HG03457 (cell line): ENCODE measurements at regions not wholly inside any gene's neighbourhood (a gene's known extent, or its start where the extent isn't known, plus 50 kb on each side); places are given as distances from the start of the nearest gene placed in this dataset.
A peak's percentile ranks its signal among the peaks of the same experiment; 100 is the strongest.

Experiments used
- ATAC-seq: cut with Tn5 transposase; IDR thresholded peaks from one replicate; pipeline ENCODE4 v1.9.1; 2021; ENCODE audit warnings: moderate number of reproducible peaks; ENCODE audit not compliant: unreplicated experiment

DNA sequence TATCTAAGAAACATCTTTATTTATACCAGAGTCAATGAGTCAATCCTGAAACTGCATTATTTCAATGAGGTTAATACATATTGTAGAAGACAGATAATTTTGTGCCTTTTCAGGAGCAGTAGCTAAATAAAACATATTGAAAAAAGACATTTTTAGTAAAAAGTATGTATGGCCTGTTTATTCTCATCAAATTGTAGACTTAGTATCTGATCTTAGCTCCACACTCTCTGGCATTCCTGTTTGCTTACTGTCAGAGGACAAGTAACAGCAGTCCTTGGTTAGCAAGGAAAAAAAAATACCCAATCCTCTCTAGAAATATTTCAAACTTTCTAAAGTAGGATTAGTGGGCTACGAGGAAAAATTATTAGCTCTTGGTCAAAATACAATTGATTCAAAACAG, 50.5 kb upstream of the GUCY1A1 start:
- no peak for ATAC-seq

DNA sequence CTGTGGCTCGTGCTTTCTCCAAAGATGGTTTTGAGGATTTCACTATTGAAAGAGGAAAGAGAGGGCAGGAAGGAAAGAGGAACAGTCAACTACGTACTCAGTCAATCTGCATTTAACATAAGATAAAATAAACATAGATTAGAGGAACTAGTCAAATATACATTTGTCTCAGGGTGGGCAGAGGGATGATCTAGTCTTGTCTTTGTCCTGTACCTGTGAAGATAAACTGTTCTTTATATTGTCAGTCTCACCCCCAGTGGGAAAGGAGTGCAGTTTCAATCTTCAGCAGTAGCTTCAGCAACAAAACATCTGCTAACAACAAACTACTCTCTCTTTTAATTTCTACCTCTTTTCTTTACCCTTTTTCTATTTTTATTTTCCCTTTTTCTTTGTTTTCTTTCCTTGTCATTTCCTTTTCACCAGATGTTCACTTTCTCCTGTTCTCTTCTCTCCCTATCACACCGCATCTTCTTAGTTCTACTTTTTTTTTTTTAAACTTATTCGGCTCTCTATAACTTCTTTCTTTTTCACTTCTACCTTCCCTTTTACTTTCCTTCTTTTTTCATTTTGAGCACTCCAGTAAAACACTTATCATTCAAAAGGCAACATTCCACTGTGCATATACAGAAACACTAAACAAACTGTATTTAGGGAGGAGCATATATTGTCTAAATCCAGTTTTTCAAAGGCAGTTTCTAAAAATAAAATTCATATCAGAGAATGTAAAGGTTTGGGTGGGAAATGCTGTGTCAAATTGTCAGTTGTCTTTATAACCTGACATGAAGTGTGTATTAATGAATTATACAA, 51.4 kb upstream of the GUCY1A1 start:
- no peak for ATAC-seq

DNA sequence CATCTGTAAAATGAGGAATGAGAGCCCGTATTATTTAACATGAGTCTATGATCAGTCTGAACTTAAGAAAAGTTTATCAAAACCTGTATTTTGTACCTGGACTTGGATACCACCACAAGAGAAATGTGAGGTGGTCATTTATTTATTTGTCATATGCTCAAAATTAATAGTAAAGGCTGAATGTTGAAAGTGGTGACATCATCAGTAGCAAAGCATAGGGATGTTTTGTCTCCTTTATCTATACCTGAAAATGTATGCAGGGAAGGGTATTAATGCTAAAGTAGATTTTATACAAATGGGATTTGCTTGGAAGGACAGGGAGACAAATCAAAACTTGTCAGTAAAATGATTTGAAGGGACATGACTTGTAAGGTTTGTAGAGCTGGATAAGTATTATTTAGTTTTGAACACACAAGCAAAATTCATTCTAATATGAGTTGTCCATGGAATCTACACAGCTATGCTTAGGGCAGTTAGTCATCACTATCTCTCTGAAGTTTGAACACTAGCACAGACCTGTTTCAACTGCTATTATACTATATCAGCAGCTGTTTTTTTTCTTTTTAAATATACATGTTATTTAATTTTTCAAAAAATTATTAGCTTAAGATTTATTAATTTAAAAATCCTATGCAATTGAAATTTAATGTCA, 52.4 kb upstream of the GUCY1A1 start:
- no peak for ATAC-seq

DNA sequence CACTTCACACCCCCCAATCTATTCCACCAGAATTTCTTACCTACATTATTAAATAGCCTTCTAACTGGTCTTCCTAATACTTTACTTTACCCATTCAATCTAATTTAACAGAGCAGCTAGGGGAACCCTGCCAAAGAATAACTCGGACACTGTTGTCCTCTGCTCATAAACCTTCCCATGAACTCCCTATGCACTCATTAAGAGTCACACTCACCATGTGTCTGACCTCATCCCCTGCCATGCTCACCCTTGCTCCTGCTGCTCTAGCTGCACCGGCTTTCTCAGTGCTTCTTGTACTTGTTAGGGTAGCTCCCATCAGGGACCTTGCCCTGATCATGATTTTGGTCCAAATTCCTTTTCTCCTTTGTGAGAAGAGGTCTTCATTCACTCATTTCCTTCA, 54.6 kb upstream of the GUCY1A1 start:
- no peak for ATAC-seq

DNA sequence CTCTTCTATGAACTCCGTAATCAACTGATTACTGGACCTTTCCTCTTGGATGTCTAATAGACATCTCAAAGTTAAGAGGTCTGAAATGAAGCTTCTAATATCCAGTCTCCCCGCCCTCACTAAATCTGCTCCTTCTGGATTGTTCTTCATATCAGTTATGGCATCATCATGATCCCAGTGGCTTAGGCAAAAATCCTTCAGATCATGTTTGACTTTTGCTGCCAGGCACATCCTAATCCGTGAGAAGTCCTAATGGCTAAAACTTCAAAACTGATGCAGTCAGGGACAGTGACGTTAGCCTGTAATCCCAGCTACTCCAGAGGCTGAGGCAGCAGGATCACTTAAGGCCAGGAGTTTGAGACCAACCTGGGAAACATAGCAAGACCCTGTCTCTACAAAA, 55.1 kb upstream of the GUCY1A1 start:
- ATAC-seq = no peak

DNA sequence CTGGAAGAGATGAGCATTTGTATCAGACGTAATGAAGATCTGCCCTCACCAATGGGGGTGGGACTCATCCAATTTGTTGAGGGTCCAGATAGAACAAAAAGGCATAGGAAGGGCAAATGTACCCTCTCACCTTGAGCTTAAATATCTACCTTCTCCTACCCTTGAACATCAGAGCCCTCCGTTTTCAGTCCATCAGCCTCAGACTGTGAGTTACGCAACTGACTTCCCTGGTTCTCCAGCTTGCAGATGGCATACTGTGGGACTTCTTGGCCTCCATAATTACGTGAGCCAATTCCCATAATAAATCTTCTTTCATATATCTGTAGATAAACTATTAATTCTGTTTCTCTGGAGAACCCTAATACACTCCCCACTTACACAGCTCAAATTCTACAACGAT, 56.5 kb upstream of the GUCY1A1 start:
- no peak for ATAC-seq

DNA sequence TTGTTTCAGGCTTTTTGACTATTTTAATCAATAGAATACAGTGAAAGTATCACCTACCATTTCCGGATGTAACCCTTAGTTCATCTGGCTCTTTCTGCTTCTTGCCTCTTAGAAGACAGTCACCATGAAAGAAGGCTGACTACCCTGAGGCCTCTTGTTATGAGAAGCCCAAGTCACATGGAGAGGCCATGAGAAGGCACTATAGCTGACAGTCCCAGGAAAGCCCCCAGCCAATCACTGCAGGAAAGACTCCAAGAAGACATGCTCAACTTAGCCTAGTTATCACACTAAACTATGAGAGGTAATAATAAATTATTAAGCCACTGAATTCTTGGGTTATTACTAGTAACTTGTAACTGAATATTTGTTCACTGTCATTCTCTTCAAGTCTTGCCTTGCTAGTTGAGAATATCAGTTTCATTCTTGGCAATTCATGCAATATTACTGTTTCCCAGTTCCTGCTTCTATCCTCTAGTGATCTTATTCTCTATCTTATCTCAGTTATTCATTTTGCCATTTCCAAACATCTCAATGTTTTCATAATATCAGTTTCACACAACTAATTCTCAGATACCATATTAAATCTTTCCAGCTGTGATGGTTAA, 57.1 kb upstream of the GUCY1A1 start:
- ATAC-seq = peak; percentile 73

DNA sequence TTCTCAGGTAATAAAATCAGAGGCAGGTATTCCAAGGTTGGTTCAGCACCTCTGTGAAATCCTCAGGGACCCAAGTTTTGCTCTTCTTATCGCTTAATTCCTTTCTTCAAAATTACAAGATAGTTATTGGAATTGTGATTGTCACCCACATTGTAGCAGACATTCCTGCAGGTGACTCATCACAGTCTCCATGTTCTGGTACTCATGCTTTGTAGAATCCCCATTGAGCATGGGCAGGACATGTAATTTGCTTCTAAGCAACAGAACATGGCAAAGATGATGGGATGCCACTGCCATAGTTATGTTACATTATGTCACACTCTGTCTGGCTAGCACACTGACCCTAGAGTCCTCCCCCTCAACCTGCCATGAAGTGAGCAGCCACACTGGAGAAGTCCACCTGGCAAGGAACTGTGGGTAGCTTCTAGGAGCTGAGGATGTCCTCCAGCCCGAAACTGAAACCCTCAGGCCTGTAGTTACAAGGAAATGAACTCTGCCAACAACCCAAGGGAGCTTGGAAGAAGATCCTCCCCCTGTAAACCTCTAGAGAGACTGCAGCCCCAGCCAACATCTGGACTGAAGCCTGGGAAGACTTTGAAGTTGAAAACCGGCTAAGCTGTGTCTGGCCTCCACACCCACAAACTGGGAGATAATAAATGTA, 58.3 kb upstream of the GUCY1A1 start:
- no peak for ATAC-seq

DNA sequence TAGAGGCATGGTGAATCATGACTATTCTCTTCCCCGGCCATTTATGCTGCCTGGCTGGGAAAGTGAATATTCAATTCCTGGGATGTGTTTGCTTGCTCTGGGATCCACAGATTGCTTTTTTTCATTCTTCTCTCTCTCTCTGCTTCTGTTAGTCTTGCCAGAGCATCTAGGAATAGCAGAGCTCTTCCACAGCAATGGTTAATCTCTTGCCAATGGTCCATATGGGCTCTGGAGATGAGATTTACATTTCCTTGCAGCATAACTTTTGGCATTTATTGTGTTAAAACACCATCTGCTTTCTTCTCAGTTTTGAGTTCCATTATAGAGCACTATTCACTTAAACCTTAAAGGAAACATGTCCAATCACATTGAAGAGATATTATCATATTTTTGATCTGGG, 59.2 kb upstream of the GUCY1A1 start:
- no peak for ATAC-seq

DNA sequence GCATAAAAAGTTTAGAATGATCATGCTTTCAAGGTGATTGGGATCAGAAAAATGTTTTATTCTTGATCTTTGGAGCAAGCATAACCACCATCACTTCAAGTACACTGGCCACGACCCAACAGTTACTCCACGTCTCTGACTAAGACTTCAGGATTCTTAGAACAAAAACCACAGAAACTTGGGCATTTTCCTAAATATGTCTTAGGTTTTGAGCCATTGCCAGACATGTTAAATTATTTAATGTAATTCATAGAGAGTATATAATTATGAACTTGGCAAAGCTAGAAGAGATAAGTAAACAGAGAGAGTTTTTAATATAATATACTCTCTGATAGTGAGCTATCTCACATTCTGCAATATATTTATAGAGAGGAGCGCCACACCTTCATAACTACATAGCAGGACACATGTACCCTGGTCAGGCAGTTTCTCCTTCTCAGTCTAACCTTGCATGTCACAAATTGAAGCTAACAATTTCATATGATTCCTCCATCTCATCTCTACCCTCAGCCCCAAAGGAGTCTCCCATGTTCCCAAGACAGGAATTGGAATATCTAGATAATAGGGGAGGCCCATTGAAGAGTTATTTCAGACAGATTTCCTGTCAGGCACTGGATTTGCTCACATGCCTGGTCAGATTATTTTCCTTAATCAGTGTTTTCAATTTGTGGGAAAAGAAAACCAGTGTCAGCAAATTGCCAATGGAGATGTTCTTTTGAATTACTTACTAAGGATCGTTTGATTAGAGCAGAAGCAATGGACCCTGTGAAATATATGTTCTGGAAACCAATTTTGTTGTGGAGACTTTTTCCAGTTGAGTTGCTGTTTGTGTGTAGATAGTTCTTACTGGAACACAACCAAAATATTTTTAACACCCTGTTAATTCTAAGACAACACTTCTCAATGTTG, 61.7 kb upstream of the GUCY1A1 start:
- ATAC-seq = no peak

DNA sequence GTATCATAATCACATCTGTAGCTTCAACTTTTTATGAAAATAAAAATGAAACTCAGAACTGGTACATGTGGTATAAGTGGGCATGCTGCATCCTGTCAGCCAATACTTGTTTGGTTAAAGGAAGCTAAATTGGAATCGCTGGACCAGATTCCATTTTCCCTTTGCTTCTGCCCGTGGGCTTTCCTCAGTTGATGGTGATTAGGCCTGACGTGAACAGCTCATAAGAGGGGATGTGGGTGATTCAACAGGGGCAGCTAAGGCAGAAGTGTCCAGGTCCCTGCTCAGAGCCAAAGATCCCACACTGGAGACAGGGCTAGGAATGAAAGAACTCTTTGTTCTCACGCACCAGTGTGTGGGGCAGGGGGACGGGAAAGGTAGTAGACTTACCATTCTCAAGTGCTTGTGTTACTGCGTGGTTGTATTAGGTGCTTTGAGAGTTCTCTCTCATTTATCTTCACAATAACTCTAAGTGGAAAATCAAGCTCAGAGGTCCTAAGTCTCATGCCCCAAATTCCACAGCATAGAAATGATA, 63.2 kb upstream of the GUCY1A1 start:
- ATAC-seq = no peak

DNA sequence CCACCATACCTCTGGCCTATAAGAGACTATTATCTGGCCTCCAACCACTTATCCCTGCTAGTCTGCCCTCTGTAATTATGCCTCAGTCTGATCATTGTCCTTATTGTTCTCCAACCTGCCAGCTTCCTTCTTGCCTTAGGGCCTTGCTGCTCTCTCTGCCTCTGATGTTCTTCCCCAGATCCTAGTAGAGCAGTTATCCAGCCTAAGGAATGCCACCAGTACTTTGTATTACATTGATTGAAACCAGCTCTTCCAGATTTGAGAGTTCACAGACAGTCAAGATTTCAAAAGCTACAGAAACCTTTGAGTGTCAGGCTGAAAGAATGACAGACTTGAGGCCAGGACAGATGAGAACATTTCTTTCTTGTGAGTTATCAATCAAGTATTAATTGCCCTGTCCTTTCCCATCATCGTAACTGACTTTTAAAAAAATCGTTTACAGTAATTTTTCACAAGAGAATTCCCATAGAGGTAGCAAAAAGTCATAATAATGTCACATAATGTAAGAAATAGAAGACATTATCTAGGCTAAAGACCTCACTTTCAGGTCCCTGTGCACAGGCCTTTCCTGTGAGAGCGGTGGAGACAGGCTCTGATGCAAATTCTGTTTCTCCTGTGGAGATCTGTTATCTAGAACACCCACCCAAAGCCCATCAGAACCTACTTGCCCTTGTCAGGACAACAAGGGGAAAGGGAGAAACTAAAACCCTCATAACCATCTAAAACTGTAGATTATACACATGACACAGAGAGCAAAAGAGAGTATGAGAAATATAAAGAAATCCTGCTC, 64.1 kb upstream of the GUCY1A1 start:
- ATAC-seq = no peak

DNA sequence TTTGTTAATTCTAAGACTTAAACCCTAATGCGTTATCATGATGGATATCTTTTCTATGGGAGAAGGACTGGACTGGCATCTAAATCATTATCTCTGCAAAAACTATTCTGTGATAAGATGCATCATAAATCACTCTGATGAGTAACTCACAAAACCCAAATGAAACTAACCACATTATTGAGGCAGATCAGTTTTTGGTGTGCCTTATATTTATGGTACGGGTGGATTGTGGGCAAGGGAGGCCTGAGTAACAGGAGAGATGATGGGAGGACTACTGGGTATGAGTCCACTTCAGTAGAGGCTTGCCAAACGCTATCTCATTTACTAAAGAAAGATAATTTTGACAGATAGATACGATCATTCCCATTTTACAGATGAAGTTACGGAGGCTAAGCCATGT, 66.4 kb upstream of the GUCY1A1 start:
- ATAC-seq = no peak

DNA sequence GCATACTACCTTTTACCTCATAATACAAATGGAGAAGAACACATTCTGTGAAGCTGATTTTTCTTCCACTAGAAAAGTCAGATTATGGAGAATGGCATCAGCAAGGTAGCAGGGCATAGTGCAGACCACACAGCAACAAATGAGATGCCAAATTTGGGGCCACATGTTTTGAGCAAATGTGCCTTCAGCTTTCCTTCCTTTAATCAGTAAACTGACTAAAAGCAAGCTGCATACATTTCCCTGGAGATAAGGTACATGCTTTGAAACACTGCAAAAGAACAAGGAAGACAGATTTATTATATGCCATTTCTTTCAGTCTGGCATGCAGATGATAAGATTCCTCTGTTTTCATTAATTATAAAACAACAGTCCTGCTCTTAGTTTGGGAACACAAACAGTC, 67.1 kb upstream of the GUCY1A1 start:
- ATAC-seq = no peak

DNA sequence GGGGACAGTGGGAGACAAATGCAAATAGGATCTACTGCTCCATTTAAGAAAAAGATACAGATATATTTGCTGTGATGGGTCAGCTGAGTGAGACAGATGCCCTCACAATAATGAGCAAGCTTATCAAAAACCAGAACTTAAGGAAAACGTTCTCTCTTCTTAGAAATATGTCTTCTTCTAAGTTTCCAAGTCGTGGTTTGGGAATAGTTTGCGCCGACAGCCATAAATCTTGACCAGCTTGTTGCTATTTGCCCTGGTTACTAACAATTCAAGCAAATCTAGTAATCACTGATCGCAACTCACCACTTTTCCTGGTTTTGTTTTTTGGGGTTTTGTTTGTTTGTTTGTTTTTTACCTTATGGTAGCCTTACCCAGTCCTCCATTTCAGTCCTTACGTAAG, 67.6 kb upstream of the GUCY1A1 start:
- ATAC-seq = no peak

DNA sequence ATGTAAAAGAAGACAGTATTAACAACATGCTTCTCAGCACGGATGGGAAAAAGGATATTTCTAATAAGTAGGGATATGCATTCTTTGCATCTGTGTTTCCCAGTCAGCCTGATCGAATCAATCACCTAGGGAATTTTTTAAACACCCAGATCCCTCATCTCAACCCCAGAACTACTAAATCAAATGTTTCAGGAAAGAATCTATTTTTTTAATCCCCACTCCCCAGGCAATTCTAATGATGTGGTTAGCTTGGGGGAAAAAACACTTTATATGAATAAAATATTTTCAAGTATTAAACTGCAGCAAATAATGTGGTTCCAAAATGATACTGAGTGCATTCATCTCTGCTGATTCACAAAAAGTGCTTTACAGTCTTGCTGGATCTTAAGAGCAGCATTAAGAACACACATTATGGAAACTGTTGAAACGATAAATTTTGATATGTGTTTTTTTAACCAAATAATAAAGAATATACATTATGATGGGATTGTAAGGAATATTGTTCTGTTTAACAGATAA, 68.7 kb upstream of the GUCY1A1 start:
- no peak for ATAC-seq

DNA sequence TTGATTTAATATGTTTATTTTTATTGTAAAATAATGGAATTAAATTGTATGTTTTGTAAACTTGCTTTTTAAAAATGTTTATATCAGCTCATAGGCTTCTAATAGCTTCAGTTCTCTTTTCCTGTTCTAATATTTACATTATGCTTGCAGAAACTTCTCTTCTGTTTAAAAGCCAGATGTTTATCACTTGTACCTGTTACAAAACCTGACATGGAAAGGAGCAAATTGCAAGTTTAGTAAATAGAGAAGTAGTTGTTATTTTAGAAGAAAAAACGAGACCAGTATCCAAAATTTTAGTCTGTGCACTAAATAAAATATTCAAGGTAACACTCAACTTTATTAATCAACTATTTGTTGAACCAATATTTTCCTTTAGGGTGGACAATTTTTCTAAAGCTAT, 69.4 kb upstream of the GUCY1A1 start:
- ATAC-seq = no peak

DNA sequence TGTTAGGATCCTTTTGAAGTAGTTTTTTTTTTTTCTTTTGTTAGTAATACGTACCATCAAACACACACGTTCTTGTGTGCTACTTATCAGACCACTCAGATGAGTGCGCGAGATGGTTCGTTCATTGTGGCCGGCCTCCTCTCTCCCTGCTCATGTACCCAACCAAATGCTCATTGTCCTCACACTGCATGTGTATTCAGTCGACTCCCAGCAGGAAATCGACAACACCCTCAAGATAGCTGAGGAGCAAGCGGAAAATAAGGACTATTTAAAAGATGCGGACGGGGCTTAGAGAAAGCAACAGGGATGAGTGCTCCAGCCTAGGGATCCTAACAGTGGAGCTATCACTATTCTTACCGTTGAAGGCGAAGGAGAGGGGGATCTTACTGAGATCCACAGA, 72.9 kb upstream of the GUCY1A1 start:
- no peak for ATAC-seq

DNA sequence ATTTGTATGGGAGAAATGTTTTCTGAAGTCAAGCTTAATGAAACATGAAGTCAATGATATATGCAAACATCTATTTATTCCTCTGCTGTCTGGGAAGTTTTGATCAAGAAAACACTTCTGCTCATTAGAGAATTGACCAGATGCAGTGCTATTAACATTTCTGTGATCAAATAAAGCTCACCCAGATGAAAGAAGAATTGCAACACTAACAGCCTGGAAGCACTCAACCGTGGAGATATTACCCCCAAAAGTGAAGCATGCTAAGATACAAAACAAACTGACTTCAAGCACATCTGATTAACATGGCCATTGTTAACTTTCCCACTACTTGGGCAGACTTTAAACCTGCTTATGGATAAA, 73.7 kb upstream of the GUCY1A1 start:
- no peak for ATAC-seq
